OCI-LY1 (cell line): ENCODE measurements at regions not wholly inside any gene's neighbourhood (a gene's known extent, or its start where the extent isn't known, plus 50 kb on each side); places are given as distances from the start of the nearest gene placed in this dataset.

Source experiments
- H2AFZ ChIP-seq: fragments of 200-600 bp; sonication (generic), shearing (Covaris generic); 2 replicates; pipeline ENCODE4 v1.6.0; 2014; ENCODE audit warnings: antibody characterized with exemption, mild to moderate bottlenecking, low read length
- H3F3A ChIP-seq: fragments of 200-600 bp; sonication (generic), shearing (Covaris generic); 2 replicates; pipeline ENCODE4 v1.6.0; 2014; ENCODE audit warnings: mild to moderate bottlenecking, antibody characterized with exemption, low read length, moderate library complexity; ENCODE audit not compliant: insufficient read depth
- H3K27ac ChIP-seq: fragments of 200-600 bp; sonication (generic); 2 replicates; pipeline ENCODE4 v1.5.1; 2014; ENCODE audit warnings: low read length, mixed run types, mild to moderate bottlenecking, low read depth; ENCODE audit not compliant: poor library complexity, severe bottlenecking
- H3K27me3 ChIP-seq: fragments of 200-600 bp; sonication (generic); 2 replicates; pipeline ENCODE4 v1.6.0; 2014; ENCODE audit warnings: antibody characterized with exemption, mild to moderate bottlenecking, low read length, moderate library complexity; ENCODE audit not compliant: insufficient read depth
- H3K36me3 ChIP-seq: fragments of 200-600 bp; sonication (generic); 2 replicates; pipeline ENCODE4 v1.6.1; 2014; ENCODE audit warnings: mild to moderate bottlenecking, antibody characterized with exemption, low read length, moderate library complexity, mixed read lengths; ENCODE audit not compliant: insufficient read depth
- H3K4me1 ChIP-seq: fragments of 200-600 bp; sonication (generic); 2 replicates; pipeline ENCODE4 v1.5.1; 2014; ENCODE audit warnings: mild to moderate bottlenecking, low read length, moderate library complexity; ENCODE audit not compliant: insufficient read depth, severe bottlenecking
- H3K4me2 ChIP-seq: fragments of 200-600 bp; sonication (generic), shearing (Covaris generic); 2 replicates; pipeline ENCODE4 v1.6.1; 2014; ENCODE audit warnings: low read length
- H3K4me3 ChIP-seq: fragments of 200-600 bp; sonication (generic); 2 replicates; pipeline ENCODE4 v1.5.1; 2014; ENCODE audit warnings: low read length, low read depth, mild to moderate bottlenecking, mixed read lengths; ENCODE audit not compliant: poor library complexity, severe bottlenecking
- H3K79me2 ChIP-seq: fragments of 200-600 bp; shearing (Covaris generic); 2 replicates; pipeline ENCODE4 v1.6.1; 2016; ENCODE audit warnings: mixed run types, low read length, mixed read lengths; ENCODE audit not compliant: insufficient read depth
- H3K9ac ChIP-seq: fragments of 200-600 bp; sonication (generic), shearing (Covaris generic); 2 replicates; pipeline ENCODE4 v1.6.1; 2014; ENCODE audit warnings: mild to moderate bottlenecking, low read length, mixed read lengths
- H3K9me2 ChIP-seq: fragments of 200-600 bp; sonication (generic), shearing (Covaris generic); 2 replicates; pipeline ENCODE4 v1.6.1; 2014; ENCODE audit warnings: low read depth, mild to moderate bottlenecking, low read length, mixed read lengths
- H3K9me3 ChIP-seq: fragments of 200-600 bp; shearing (Covaris generic); 2 replicates; pipeline ENCODE4 v1.6.1; 2014; ENCODE audit warnings: low read length, mixed read lengths
- H4K20me1 ChIP-seq: fragments of 200-600 bp; sonication (generic), shearing (Covaris generic); 2 replicates; pipeline ENCODE4 v1.6.0; 2016; ENCODE audit warnings: mild to moderate bottlenecking, low read length; ENCODE audit not compliant: insufficient read depth
- CTCF ChIP-seq: fragments of 200-600 bp; sonication (generic), shearing (Covaris generic); IDR thresholded peaks from 2 replicates; pipeline ENCODE4 v1.5.1; 2017; ENCODE audit warnings: mild to moderate bottlenecking, antibody characterized with exemption, low read length, moderate library complexity, mixed read lengths
- EZH2 ChIP-seq: fragments of 200-600 bp; sonication (generic), shearing (Covaris generic); IDR thresholded peaks from 2 replicates; pipeline ENCODE4 v1.8.0; 2017; ENCODE audit warnings: borderline replicate concordance, mixed run types, mild to moderate bottlenecking, antibody characterized with exemption, low read length, moderate library complexity, mixed read lengths

DNA sequence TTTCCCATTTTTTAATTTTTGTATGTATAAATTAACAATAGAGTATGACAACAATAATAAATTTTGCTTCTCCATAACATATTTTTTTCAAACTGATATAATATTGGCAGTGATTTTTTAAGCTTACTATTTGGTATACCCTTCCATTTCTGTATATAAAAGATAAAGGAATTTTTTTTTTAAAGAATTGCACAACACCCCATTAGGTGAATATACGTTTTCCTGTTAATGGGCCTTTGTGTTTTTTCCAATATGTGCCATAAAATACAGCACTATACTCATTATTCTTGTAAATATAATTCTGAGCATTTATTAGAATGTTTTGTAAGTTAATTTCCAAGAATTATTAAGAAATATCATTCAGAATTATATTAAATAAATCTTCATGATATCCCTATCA is 515.2 kb upstream of the RGS18 start:
- Histone ChIP-seq H3K79me2 (no peaks in the 10 kb centered on the region), H3K4me1 (no peaks in the 10 kb centered on the region), H3K27ac (no peak overlapping the region), H3K36me3 (no peaks in the 10 kb centered on the region), H3K9me2 (no peaks in the 10 kb centered on the region), H3F3A (no peaks in the 10 kb centered on the region), H3K27me3 (no peaks in the 10 kb centered on the region), H4K20me1 (no peaks in the 10 kb centered on the region), H3K9ac (no peak overlapping the region), H3K4me3 (no peak overlapping the region), H3K9me3 (no peaks in the 10 kb centered on the region), H3K4me2 (no peak overlapping the region), H2AFZ (no peak overlapping the region)
- no peak for TF ChIP-seq CTCF
- TF ChIP-seq EZH2 = no peak

- Histone ChIP-seq H3F3A (no peaks in the 10 kb centered on the region), H3K4me1 (no peaks in the 10 kb centered on the region), H3K79me2 (no peaks in the 10 kb centered on the region), H3K27me3 (no peaks in the 10 kb centered on the region), H2AFZ (no peak overlapping the region), H3K4me3 (no peak overlapping the region), H3K9me3 (no peaks in the 10 kb centered on the region), H4K20me1 (no peaks in the 10 kb centered on the region), H3K9ac (no peak overlapping the region), H3K27ac (no peak overlapping the region), H3K9me2 (no peaks in the 10 kb centered on the region), H3K4me2 (no peak overlapping the region), H3K36me3 (no peaks in the 10 kb centered on the region)
- TF ChIP-seq EZH2 (no peak), CTCF (no peak)
Measured at GRCh38 chr1:191648939-191649338, 509.3 kb upstream of the RGS18 start.

DNA sequence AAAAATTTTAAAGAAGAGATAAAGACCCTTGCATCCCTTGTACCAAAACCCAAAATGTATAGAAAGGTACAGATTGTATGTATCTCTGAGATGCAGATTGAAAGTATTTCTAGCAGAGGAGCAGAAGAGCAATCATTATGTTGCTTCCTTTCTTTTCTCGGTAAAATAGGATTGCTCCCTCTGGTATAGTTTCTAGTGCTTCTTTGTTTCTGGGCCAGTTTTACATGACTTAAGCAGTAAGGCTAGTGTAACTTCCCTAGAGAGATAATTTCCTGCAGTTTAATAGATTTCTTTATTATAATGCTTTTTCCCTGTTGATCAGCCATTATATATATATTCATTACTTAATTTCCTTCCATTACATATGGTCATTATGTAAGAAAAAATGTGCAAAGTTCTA is 496.2 kb upstream of the RGS18 start:
- no peaks in the 10 kb centered on the region for H3K27me3 ChIP-seq

More for the DNA sequence above, 496.2 kb upstream of the RGS18 start:
- Histone ChIP-seq H3K9ac (no peak overlapping the region), H3K4me1 (no peaks in the 10 kb centered on the region), H2AFZ (no peak overlapping the region), H4K20me1 (no peaks in the 10 kb centered on the region), H3K4me2 (no peak overlapping the region), H3K9me2 (no peaks in the 10 kb centered on the region), H3K9me3 (no peaks in the 10 kb centered on the region), H3F3A (no peaks in the 10 kb centered on the region), H3K79me2 (no peaks in the 10 kb centered on the region), H3K4me3 (no peak overlapping the region), H3K27ac (no peak overlapping the region), H3K36me3 (no peaks in the 10 kb centered on the region)
- TF ChIP-seq CTCF (no peak), EZH2 (no peak)
